Calu3 (cell line): ENCODE measurements at regions not wholly inside any gene's neighbourhood (a gene's known extent, or its start where the extent isn't known, plus 50 kb on each side); places are given as distances from the start of the nearest gene placed in this dataset.

Experiments used
- BruUV-seq: library from RNA; stranded (reverse); fragments of 400-500 nt; replicated peaks from 2 replicates; lab custom pipeline; 2021; lab: Mats Ljungman, UMichigan
- CTCF ChIA-PET: fragments of 300-600 bp; sonication (Branson Sonifier 250); formaldehyde crosslinking; loops from one replicate; lab custom pipeline; 2022; ENCODE audit warnings: antibody characterized with exemption; lab: Charles Lee
- DNase-seq: peaks from one replicate; pipeline ENCODE4 v3.0.0; 2022
- H3K27ac Mint-ChIP-seq: one replicate; pipeline ENCODE4 v1.8.0; 2022; ENCODE audit warnings: mixed read lengths; ENCODE audit not compliant: unreplicated experiment
- H3K27me3 Mint-ChIP-seq: one replicate; pipeline ENCODE4 v1.8.0; 2022; ENCODE audit warnings: mixed read lengths; ENCODE audit not compliant: unreplicated experiment
- H3K36me3 Mint-ChIP-seq: one replicate; pipeline ENCODE4 v1.8.0; 2022; ENCODE audit warnings: mild to moderate bottlenecking, moderate library complexity, mixed read lengths; ENCODE audit not compliant: insufficient read depth, unreplicated experiment
- H3K4me1 Mint-ChIP-seq: one replicate; pipeline ENCODE4 v1.8.0; 2022; ENCODE audit warnings: mild to moderate bottlenecking, low read depth, mixed read lengths; ENCODE audit not compliant: unreplicated experiment
- H3K4me3 Mint-ChIP-seq: one replicate; pipeline ENCODE4 v1.8.0; 2022; ENCODE audit warnings: mild to moderate bottlenecking, low read depth, moderate library complexity, mixed read lengths; ENCODE audit not compliant: unreplicated experiment
- H3K9me3 Mint-ChIP-seq: one replicate; pipeline ENCODE4 v1.8.0; 2022; ENCODE audit warnings: low read depth, mixed read lengths; ENCODE audit not compliant: unreplicated experiment
- intact Hi-C: fragments of 100-400 bp; cut with micrococcal nuclease; formaldehyde crosslinking; loops from one replicate; pipeline ENCODE4 v1.10.0; 2022; ENCODE audit not compliant: unreplicated experiment
- TF ChIP-seq, protein P1 (sequence below): fragments of 200-600 bp; IDR thresholded peaks from one replicate; pipeline ENCODE4 v1.8.0; 2022; ENCODE audit warnings: antibody characterized with exemption; ENCODE audit not compliant: unreplicated experiment

DNA sequence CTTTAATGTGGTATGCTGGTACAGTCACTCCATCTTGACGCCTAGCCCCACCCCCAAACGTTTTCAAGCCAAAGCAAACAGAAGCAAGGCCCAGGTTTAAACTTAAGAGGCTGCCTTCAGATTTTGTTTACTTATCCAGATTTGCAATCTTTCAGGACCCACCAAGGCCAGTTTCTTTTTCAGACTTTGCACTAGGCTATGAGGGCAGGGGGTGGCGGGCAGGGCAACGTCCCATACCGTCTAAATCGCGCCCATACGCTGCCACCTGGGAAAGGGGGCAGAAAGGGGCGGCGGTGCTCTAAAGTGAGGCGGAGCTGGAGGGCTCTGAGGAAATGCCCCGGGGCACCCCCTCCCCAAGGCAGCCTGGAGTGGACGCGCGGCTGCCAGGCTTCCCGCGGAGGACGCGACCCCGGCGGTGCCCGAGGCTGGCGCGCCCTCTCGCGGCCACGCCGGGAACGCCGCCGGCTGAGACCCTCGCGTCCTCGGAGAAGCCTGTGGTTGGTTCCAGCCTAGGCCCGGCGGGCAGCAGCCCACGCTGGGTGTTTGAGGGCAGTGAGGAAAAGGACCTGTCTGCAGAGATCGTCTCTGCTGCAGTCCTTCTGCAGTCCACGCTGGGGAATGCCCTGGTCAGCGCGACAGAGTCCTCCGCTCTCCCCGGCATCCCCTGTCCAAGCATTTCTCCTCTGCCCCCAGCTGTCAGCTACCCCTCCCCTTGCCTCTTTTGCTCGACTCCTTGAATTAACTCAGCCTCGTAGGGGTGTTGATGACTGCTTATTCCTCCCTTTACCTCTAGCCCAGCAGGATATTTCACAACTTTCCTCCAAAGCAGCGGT, 93.7 kb upstream of the PRNP start:
- intact Hi-C loops = loop anchor here (10.0 kb wide), 1 partner anchor 488 kb away; no protein-coding TSS in a partner anchor
- no peaks in the 10 kb centered on the region for H3K9me3 Mint-ChIP-seq
- peak overlapping the region; percentile 31 for H3K4me3 Mint-ChIP-seq
- CTCF ChIA-PET = no interaction called here
- no peaks in the 10 kb centered on the region for H3K36me3 Mint-ChIP-seq
- H3K27me3 Mint-ChIP-seq = peaks cover 31% of the 10 kb centered on the region
- peak; percentile 65 for DNase-seq
- TF ChIP-seq, protein P1, sequence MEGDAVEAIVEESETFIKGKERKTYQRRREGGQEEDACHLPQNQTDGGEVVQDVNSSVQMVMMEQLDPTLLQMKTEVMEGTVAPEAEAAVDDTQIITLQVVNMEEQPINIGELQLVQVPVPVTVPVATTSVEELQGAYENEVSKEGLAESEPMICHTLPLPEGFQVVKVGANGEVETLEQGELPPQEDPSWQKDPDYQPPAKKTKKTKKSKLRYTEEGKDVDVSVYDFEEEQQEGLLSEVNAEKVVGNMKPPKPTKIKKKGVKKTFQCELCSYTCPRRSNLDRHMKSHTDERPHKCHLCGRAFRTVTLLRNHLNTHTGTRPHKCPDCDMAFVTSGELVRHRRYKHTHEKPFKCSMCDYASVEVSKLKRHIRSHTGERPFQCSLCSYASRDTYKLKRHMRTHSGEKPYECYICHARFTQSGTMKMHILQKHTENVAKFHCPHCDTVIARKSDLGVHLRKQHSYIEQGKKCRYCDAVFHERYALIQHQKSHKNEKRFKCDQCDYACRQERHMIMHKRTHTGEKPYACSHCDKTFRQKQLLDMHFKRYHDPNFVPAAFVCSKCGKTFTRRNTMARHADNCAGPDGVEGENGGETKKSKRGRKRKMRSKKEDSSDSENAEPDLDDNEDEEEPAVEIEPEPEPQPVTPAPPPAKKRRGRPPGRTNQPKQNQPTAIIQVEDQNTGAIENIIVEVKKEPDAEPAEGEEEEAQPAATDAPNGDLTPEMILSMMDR = peak; percentile 83
- no TSS peak for BruUV-seq
- H3K27ac Mint-ChIP-seq = no peak overlapping the region
- peaks cover 8% of the 10 kb centered on the region for H3K4me1 Mint-ChIP-seq

- peaks cover 28% of the 10 kb centered on the region for H3K27me3 Mint-ChIP-seq
- no peak for DNase-seq
- H3K4me3 Mint-ChIP-seq = no peak overlapping the region
- no peaks in the 10 kb centered on the region for H3K9me3 Mint-ChIP-seq
- H3K36me3 Mint-ChIP-seq = no peaks in the 10 kb centered on the region
- TF ChIP-seq, protein P1 = no peak
- CTCF ChIA-PET = no interaction called here
- peaks cover 8% of the 10 kb centered on the region for H3K4me1 Mint-ChIP-seq
- no TSS peak for BruUV-seq
- H3K27ac Mint-ChIP-seq = no peak overlapping the region
- intact Hi-C loops = loop anchor here (10.0 kb wide), 1 partner anchor 487 kb away; no protein-coding TSS in a partner anchor
These were observed 94.3 kb upstream of the PRNP start for GRCh38 chr20:4591975-4592315.

DNA sequence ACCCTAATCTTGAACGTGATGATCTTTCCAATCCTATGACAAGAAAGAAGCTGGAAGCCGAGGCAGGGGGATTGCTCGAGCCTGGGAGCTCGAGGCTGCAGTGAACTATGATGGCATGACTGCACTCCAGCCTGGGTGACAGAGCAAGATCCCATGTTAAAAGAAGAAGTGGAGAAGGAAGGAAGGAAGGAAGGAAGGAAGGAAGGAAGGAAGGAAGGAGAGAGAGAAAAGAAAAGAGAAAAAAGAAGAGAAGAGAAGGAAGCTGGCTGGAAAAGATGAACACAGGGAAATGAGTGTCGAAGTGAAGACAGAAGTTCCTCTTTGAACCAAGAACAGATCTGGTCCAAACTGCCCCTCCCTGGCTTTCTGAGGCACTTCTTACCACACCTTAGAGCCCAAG, 100.5 kb upstream of the PRNP start:
- Mint-ChIP-seq H3K4me3 (no peak overlapping the region), H3K27ac (no peak overlapping the region), H3K27me3 (peaks cover 63% of the 10 kb centered on the region), H3K9me3 (no peaks in the 10 kb centered on the region), H3K36me3 (no peaks in the 10 kb centered on the region), H3K4me1 (no peaks in the 10 kb centered on the region)
- TF ChIP-seq, protein P1 = no peak
- intact Hi-C loops = no loop called here
- CTCF ChIA-PET = no interaction called here
- no TSS peak for BruUV-seq
- DNase-seq = no peak

DNA sequence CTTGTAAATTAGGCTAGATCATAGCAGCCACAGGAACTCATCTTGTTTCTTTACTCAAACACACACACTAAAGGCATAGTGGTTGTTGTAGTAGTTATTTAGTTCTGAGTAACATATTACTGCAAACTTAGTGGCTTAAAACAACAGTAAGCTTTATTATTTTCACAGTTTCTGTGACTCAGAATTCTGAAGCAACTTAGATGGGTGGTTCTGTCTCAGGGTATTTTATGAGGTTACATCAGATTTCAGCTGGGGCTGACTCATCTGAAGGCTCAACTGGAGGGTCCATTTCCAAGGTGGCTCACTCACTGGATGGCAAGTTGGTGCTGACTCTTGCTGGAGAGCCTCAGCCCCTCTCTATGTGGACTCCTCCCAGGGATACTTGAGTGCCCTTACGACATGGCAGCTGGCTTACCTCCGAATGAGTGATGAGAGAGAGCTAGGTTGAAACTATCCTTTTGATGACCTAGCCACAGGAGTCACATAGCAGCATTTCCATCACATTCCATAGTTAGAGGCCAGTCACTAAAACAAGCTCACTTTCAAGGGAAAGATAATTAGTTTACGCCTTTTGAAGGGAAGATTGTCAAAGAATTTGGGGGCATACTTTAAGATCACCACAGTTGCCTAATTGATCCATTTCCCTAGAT, 101.0 kb upstream of the PRNP start:
- TF ChIP-seq, protein P1 = no peak
- CTCF ChIA-PET = interaction anchor here (0.5 to 0.6 kb wide), 2 partner anchors 13 to 469 kb away, joined by 3 to 6 read pairs; no protein-coding TSS in a partner anchor
- H3K27ac Mint-ChIP-seq = no peak overlapping the region
- H3K9me3 Mint-ChIP-seq = no peaks in the 10 kb centered on the region
- H3K27me3 Mint-ChIP-seq = peaks cover 68% of the 10 kb centered on the region
- no peaks in the 10 kb centered on the region for H3K36me3 Mint-ChIP-seq
- intact Hi-C loops = no loop called here
- no peaks in the 10 kb centered on the region for H3K4me1 Mint-ChIP-seq
- no peak overlapping the region for H3K4me3 Mint-ChIP-seq
- BruUV-seq = no TSS peak
- DNase-seq = no peak
